SK-N-SH (cell line): ENCODE measurements at regions not wholly inside any gene's neighbourhood (a gene's known extent, or its start where the extent isn't known, plus 50 kb on each side); places are given as distances from the start of the nearest gene placed in this dataset.

ENCODE experiments used
- CTCF ChIA-PET: fragments of 300-600, 350-600 bp; formaldehyde crosslinking; extraction: SDS; loops from one replicate; lab custom pipeline; 2021; lab: Yijun Ruan, JAX
- POLR2A ChIA-PET: fragments of 350-600 bp; sonication (Branson Sonifier 250); formaldehyde crosslinking; extraction: SDS; loops from one replicate; lab custom pipeline; 2020; ENCODE audit warnings: antibody characterized with exemption, inconsistent platforms; lab: Yijun Ruan, JAX
- DNase-seq: peaks from one replicate; pipeline ENCODE4 v3.0.0; 2012
- H2AFZ ChIP-seq: fragments of 200-600 bp; sonication (generic); 2 replicates; pipeline ENCODE4 v1.8.1; 2016; ENCODE audit warnings: antibody characterized with exemption, mild to moderate bottlenecking, low read depth
- H3F3A ChIP-seq: fragments of 200-600 bp; sonication (generic); replicated peaks from 2 replicates; pipeline ENCODE3; 2016; ENCODE audit warnings: antibody characterized with exemption, mild to moderate bottlenecking; ENCODE audit not compliant: insufficient read depth
- H3K27ac ChIP-seq, 2 experiments: fragments of 200-500 bp in 1 of 2; fragments of 200-600 bp in 1 of 2; sonication (Bioruptor generic) in 1 of 2; sonication (generic), shearing (Covaris generic) in 1 of 2; 2 replicates each; pipeline versions ENCODE4 v1.5.1 to v1.6.1; 2014 to 2016; ENCODE audit warnings: low read depth in 2 of 2, inconsistent platforms in 1 of 2, low read length in 1 of 2, mild to moderate bottlenecking in 1 of 2, mixed read lengths in 1 of 2
- H3K27me3 ChIP-seq: fragments of 200-600 bp; sonication (generic), shearing (Covaris generic); 2 replicates; pipeline ENCODE4 v1.6.1; 2016; ENCODE audit warnings: mixed run types; ENCODE audit not compliant: insufficient read depth
- H3K36me3 ChIP-seq, 2 experiments: fragments of 200-500 bp in 1 of 2; fragments of 200-600 bp in 1 of 2; sonication (Bioruptor generic) in 1 of 2; sonication (generic) in 1 of 2; replicated peaks in 1 of 2; 2 replicates each; pipeline versions ENCODE3 to v1.5.1; 2014 to 2016; ENCODE audit warnings: low read length in 1 of 2, mild to moderate bottlenecking in 1 of 2; ENCODE audit not compliant: insufficient read depth in 2 of 2, control insufficient read depth in 1 of 2
- H3K4me1 ChIP-seq, 2 experiments: fragments of 200-500 bp in 1 of 2; fragments of 200-600 bp in 1 of 2; sonication (Bioruptor generic) in 1 of 2; sonication (generic), shearing (Covaris generic) in 1 of 2; 2 replicates each; pipeline versions ENCODE4 v1.5.1 to v1.6.1; 2014 to 2016; ENCODE audit warnings: low read depth in 1 of 2, low read length in 1 of 2, mixed run types in 1 of 2; ENCODE audit not compliant: insufficient read depth in 2 of 2, control insufficient read depth in 1 of 2
- H3K4me2 ChIP-seq: fragments of 200-600 bp; sonication (generic), shearing (Covaris generic); 2 replicates; pipeline ENCODE4 v1.6.1; 2017; ENCODE audit warnings: mixed run types
- H3K4me3 ChIP-seq, 2 experiments: fragments of 200-500 bp in 1 of 2; fragments of 200-600 bp in 1 of 2; sonication (Bioruptor generic) in 1 of 2; sonication (generic), shearing (Covaris generic) in 1 of 2; 2 replicates each; pipeline versions ENCODE4 v1.5.1 to v1.8.1; 2014 to 2016; ENCODE audit warnings: low read depth in 2 of 2, inconsistent platforms in 1 of 2, low read length in 1 of 2, mild to moderate bottlenecking in 1 of 2, mixed read lengths in 1 of 2, moderate library complexity in 1 of 2
- H3K79me2 ChIP-seq: fragments of 200-600 bp; sonication (generic); 2 replicates; pipeline ENCODE4 v1.8.1; 2017; ENCODE audit warnings: mild to moderate bottlenecking; ENCODE audit not compliant: insufficient read depth
- H3K9ac ChIP-seq: fragments of 200-600 bp; sonication (generic); 2 replicates; pipeline ENCODE4 v1.6.1; 2017; ENCODE audit warnings: mixed run types
- H3K9me2 ChIP-seq: fragments of 200-600 bp; sonication (generic); 2 replicates; pipeline ENCODE4 v1.6.1; 2017; ENCODE audit warnings: mixed run types
- H3K9me3 ChIP-seq: fragments of 200-600 bp; sonication (generic); 2 replicates; pipeline ENCODE4 v1.6.1; 2017; ENCODE audit warnings: mixed run types, mild to moderate bottlenecking, moderate library complexity
- H4K20me1 ChIP-seq: fragments of 200-600 bp; sonication (generic); 2 replicates; pipeline ENCODE4 v1.6.1; 2017; ENCODE audit warnings: mild to moderate bottlenecking, mixed run types; ENCODE audit not compliant: insufficient read depth
- ELF1 ChIP-seq: IDR thresholded peaks from 2 replicates; pipeline ENCODE4 v1.4.0; 2012
- EP300 ChIP-seq, 2 experiments: IDR thresholded peaks; 2 replicates each; pipeline versions ENCODE4 v1.4.0 to v1.6.1; 2012; ENCODE audit warnings: borderline replicate concordance in 1 of 2, low read depth in 1 of 2, low read length in 1 of 2
- FOXJ3 ChIP-seq: sonication (generic); formaldehyde crosslinking; IDR thresholded peaks from 2 replicates; pipeline ENCODE4 v1.5.1; 2020; ENCODE audit warnings: mild to moderate bottlenecking, missing genetic modification reagents
- GATA2 ChIP-seq: sonication (generic); formaldehyde crosslinking; IDR thresholded peaks from 2 replicates; pipeline ENCODE4 v1.5.0; 2020; ENCODE audit warnings: mild to moderate bottlenecking, missing genetic modification reagents
- JUND ChIP-seq: IDR thresholded peaks from 2 replicates; pipeline ENCODE4 v1.4.0; 2012
- MAX ChIP-seq: IDR thresholded peaks from 2 replicates; pipeline ENCODE4 v1.4.0; 2012; ENCODE audit warnings: low read depth
- MEF2A ChIP-seq: IDR thresholded peaks from 2 replicates; pipeline ENCODE4 v1.4.0; 2012; ENCODE audit warnings: low read depth, borderline replicate concordance
- NRF1 ChIP-seq: IDR thresholded peaks from 2 replicates; pipeline ENCODE4 v1.6.1; 2012; ENCODE audit warnings: low read depth, mild to moderate bottlenecking, low read length
- RFX5 ChIP-seq: IDR thresholded peaks from 2 replicates; pipeline ENCODE4 v1.6.1; 2012; ENCODE audit warnings: mild to moderate bottlenecking, improper control_type of control experiment, low read length
- SIN3A ChIP-seq: IDR thresholded peaks from 2 replicates; pipeline ENCODE4 v1.6.1; 2012; ENCODE audit warnings: low read depth, mild to moderate bottlenecking, low read length, moderate library complexity, borderline replicate concordance
- TEAD4 ChIP-seq: IDR thresholded peaks from 2 replicates; pipeline ENCODE4 v1.4.0; 2012; ENCODE audit warnings: mild to moderate bottlenecking, borderline replicate concordance; ENCODE audit not compliant: insufficient read depth
- YY1 ChIP-seq: IDR thresholded peaks from 2 replicates; pipeline ENCODE4 v1.4.0; 2012; ENCODE audit warnings: low read depth, mild to moderate bottlenecking
- WGBS: methylation state at CpG from one replicate; pipeline ENCODE4 v1.1.6; 2017; ENCODE audit warnings: low lambda C conversion rate; 5-methylcytosine and 5-hydroxymethylcytosine counted together
- TF ChIP-seq, protein P1 (sequence below): fragments of 200-600 bp; sonication (generic); IDR thresholded peaks from 2 replicates; pipeline ENCODE4 v1.6.1; 2017; ENCODE audit warnings: antibody characterized with exemption, mild to moderate bottlenecking, moderate library complexity
- TF ChIP-seq, protein P2 (sequence below): IDR thresholded peaks from 2 replicates; pipeline ENCODE4 v1.6.1; 2012; ENCODE audit warnings: mild to moderate bottlenecking, low read depth, low read length, moderate library complexity

- TF ChIP-seq MAX (no peak), RFX5 (no peak), MEF2A (no peak), NRF1 (no peak), YY1 (no peak), JUND (no peak), SIN3A (no peak)
- TF ChIP-seq, protein P1, sequence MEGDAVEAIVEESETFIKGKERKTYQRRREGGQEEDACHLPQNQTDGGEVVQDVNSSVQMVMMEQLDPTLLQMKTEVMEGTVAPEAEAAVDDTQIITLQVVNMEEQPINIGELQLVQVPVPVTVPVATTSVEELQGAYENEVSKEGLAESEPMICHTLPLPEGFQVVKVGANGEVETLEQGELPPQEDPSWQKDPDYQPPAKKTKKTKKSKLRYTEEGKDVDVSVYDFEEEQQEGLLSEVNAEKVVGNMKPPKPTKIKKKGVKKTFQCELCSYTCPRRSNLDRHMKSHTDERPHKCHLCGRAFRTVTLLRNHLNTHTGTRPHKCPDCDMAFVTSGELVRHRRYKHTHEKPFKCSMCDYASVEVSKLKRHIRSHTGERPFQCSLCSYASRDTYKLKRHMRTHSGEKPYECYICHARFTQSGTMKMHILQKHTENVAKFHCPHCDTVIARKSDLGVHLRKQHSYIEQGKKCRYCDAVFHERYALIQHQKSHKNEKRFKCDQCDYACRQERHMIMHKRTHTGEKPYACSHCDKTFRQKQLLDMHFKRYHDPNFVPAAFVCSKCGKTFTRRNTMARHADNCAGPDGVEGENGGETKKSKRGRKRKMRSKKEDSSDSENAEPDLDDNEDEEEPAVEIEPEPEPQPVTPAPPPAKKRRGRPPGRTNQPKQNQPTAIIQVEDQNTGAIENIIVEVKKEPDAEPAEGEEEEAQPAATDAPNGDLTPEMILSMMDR: no peak
- TF ChIP-seq, protein P2, sequence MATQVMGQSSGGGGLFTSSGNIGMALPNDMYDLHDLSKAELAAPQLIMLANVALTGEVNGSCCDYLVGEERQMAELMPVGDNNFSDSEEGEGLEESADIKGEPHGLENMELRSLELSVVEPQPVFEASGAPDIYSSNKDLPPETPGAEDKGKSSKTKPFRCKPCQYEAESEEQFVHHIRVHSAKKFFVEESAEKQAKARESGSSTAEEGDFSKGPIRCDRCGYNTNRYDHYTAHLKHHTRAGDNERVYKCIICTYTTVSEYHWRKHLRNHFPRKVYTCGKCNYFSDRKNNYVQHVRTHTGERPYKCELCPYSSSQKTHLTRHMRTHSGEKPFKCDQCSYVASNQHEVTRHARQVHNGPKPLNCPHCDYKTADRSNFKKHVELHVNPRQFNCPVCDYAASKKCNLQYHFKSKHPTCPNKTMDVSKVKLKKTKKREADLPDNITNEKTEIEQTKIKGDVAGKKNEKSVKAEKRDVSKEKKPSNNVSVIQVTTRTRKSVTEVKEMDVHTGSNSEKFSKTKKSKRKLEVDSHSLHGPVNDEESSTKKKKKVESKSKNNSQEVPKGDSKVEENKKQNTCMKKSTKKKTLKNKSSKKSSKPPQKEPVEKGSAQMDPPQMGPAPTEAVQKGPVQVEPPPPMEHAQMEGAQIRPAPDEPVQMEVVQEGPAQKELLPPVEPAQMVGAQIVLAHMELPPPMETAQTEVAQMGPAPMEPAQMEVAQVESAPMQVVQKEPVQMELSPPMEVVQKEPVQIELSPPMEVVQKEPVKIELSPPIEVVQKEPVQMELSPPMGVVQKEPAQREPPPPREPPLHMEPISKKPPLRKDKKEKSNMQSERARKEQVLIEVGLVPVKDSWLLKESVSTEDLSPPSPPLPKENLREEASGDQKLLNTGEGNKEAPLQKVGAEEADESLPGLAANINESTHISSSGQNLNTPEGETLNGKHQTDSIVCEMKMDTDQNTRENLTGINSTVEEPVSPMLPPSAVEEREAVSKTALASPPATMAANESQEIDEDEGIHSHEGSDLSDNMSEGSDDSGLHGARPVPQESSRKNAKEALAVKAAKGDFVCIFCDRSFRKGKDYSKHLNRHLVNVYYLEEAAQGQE: no peak
Measured at GRCh38 chr5:53389093-53389492, 91.3 kb upstream of the FST start (continued).

GRCh38 chr5:53392073-53392472 lies 88.4 kb upstream of the FST start:
- H4K20me1 ChIP-seq: no peaks in the 10 kb centered on the region
- no peak overlapping the region for H3K4me2 ChIP-seq
- no peak overlapping the region for H3K4me3 ChIP-seq
- CTCF ChIA-PET: no interaction called here
- 51% methylated on average over 2 of the region's 2 CpGs for WGBS
- no peaks in the 10 kb centered on the region for H3K9me2 ChIP-seq
- H3K4me1 ChIP-seq: no peaks in the 10 kb centered on the region
- H3K9ac ChIP-seq: no peak overlapping the region
- no peak overlapping the region for H3K27ac ChIP-seq
- DNase-seq: no peak
- no peaks in the 10 kb centered on the region for H3K27me3 ChIP-seq
- peaks cover 28% of the 10 kb centered on the region for H3K9me3 ChIP-seq
- POLR2A ChIA-PET: no interaction called here
- peaks cover 15% of the 10 kb centered on the region for H3F3A ChIP-seq
- no peak overlapping the region for H2AFZ ChIP-seq
- peaks cover 0 to 9% of the 10 kb centered on the region in 2 experiments for H3K36me3 ChIP-seq
- H3K79me2 ChIP-seq: no peaks in the 10 kb centered on the region
- TF ChIP-seq EP300 (IDR thresholded peaks at IDR 0.05; ENCODE audit: borderline replicate concordance in 1 of 2, low read depth in 1 of 2, low read length in 1 of 2) (no peak), FOXJ3 (no peak), JUND (no peak), GATA2 (CRISPR knock-in tag) (no peak), SIN3A (no peak), ELF1 (no peak), TEAD4 (no peak)
- TF ChIP-seq, protein P1: no peak
- TF ChIP-seq, protein P2: no peak
- TF ChIP-seq, all 33 proteins: peak for 0
